ENCODE measurements at regions not wholly inside any gene's neighbourhood (a gene's known extent, or its start where the extent isn't known, plus 50 kb on each side); places are given as distances from the start of the nearest gene placed in this dataset.

DNA sequence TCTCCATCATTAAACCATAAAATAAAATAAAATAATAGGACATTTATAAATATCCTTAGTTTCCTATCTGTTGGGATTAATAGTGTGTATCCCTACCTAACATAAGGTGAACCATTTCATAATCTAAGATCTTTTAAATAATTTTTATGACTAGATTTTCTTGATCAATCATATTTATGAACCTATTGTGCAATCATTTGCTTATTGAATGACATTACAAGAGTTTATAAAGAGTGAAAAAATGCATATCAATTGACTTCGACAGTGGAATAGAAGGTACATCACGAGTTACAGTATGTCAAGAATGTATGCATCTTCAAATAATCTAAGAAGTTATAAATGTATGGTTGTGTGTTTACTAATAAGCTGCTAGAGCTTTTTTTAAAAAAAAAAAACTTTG lies 1554.8 kb upstream of the TMEFF2 start:
- Mint-ChIP-seq H3K27me3 (no peaks in the 10 kb centered on the region), H3K27ac (no peak overlapping the region), H3K9me3 (peaks cover 2% of the 10 kb centered on the region), H3K36me3 (ENCODE audit: low read depth) (no peaks in the 10 kb centered on the region), H3K4me3 (no peak overlapping the region), H3K4me1 (no peaks in the 10 kb centered on the region)
- ChIA-PET POLR2A (no interaction called here), CTCF (no interaction called here)
- ATAC-seq (ENCODE audit: low read depth) (no peak), DNase-seq (no peak)
- TF ChIP-seq CTCF (IDR thresholded peaks at IDR 0.05): no peak
- intact Hi-C loops (cut with micrococcal nuclease): no loop called here

GRCh38 chr2:193743089-193743488 lies 1548.4 kb upstream of the TMEFF2 start:
- CTCF ChIA-PET: no interaction called here
- H3K36me3 Mint-ChIP-seq (ENCODE audit: low read depth): no peaks in the 10 kb centered on the region
- no peak overlapping the region for H3K27ac Mint-ChIP-seq

GRCh38 chr2:193738892-193739291 lies 1544.2 kb upstream of the TMEFF2 start:
- POLR2A ChIA-PET: no interaction called here
- no peaks in the 10 kb centered on the region for H3K9me3 Mint-ChIP-seq

More at GRCh38 chr2:193743089-193743488, 1548.4 kb upstream of the TMEFF2 start:
- H3K4me3 Mint-ChIP-seq: no peak overlapping the region
- intact Hi-C loops (cut with micrococcal nuclease): no loop called here
- peaks cover 5% of the 10 kb centered on the region for H3K9me3 Mint-ChIP-seq
- H3K4me1 Mint-ChIP-seq: no peaks in the 10 kb centered on the region
- TF ChIP-seq CTCF (IDR thresholded peaks at IDR 0.05): no peak
- no peak for DNase-seq
- ATAC-seq (ENCODE audit: low read depth): no peak
- no peaks in the 10 kb centered on the region for H3K27me3 Mint-ChIP-seq
- POLR2A ChIA-PET: no interaction called here

GRCh38 chr2:193712912-193713311 lies 1518.2 kb upstream of the TMEFF2 start:
- Mint-ChIP-seq H3K4me1 (no peaks in the 10 kb centered on the region), H3K27me3 (no peaks in the 10 kb centered on the region), H3K9me3 (peaks cover 2% of the 10 kb centered on the region), H3K27ac (no peak overlapping the region), H3K36me3 (ENCODE audit: low read depth) (no peaks in the 10 kb centered on the region), H3K4me3 (no peak overlapping the region)
- intact Hi-C loops (cut with micrococcal nuclease): no loop called here
- ATAC-seq (ENCODE audit: low read depth) (no peak), DNase-seq (no peak)
- ChIA-PET CTCF (no interaction called here), POLR2A (no interaction called here)
- no peak for TF ChIP-seq CTCF (IDR thresholded peaks at IDR 0.05)

More at GRCh38 chr2:193738892-193739291, 1544.2 kb upstream of the TMEFF2 start:
- no peaks in the 10 kb centered on the region for H3K4me1 Mint-ChIP-seq
- ATAC-seq (ENCODE audit: low read depth) (no peak), DNase-seq (no peak)
- no peaks in the 10 kb centered on the region for H3K27me3 Mint-ChIP-seq
- no peak for TF ChIP-seq CTCF (IDR thresholded peaks at IDR 0.05)
- intact Hi-C loops (cut with micrococcal nuclease): no loop called here
- CTCF ChIA-PET: interaction anchor here (0.6 kb wide), 1 partner anchor 62 kb away, joined by 4 read pairs; no protein-coding TSS in a partner anchor
- H3K36me3 Mint-ChIP-seq (ENCODE audit: low read depth): no peaks in the 10 kb centered on the region
- H3K27ac Mint-ChIP-seq: no peak overlapping the region
- H3K4me3 Mint-ChIP-seq: no peak overlapping the region

GRCh38 chr2:193703411-193703810 lies 1508.7 kb upstream of the TMEFF2 start:
- CTCF ChIA-PET: no interaction called here
- no peak overlapping the region for H3K4me3 Mint-ChIP-seq
- no peak overlapping the region for H3K27ac Mint-ChIP-seq
- DNase-seq (no peak), ATAC-seq (ENCODE audit: low read depth) (no peak)
- H3K4me1 Mint-ChIP-seq: no peaks in the 10 kb centered on the region
- H3K36me3 Mint-ChIP-seq (ENCODE audit: low read depth): no peaks in the 10 kb centered on the region
- intact Hi-C loops (cut with micrococcal nuclease): no loop called here
- TF ChIP-seq CTCF (IDR thresholded peaks at IDR 0.05): no peak
- POLR2A ChIA-PET: no interaction called here
- H3K27me3 Mint-ChIP-seq: no peaks in the 10 kb centered on the region
- no peaks in the 10 kb centered on the region for H3K9me3 Mint-ChIP-seq
